ENCODE measurements at regions not wholly inside any gene's neighbourhood (a gene's known extent, or its start where the extent isn't known, plus 50 kb on each side); places are given as distances from the start of the nearest gene placed in this dataset.

- TF ChIP-seq GATA1 (IDR thresholded peaks at IDR 0.05; ENCODE audit: low read depth, low read length) (no peak), POLR2A (IDR thresholded peaks at IDR 0.05; ENCODE audit: low read length) (no peak)
- no peak for DNase-seq
Observed at GRCh38 chr13:85371254-85371653, 428.0 kb downstream of the SLITRK6 start.

GRCh38 chr13:85368686-85369085 lies 430.5 kb downstream of the SLITRK6 start:
- DNase-seq: no peak
- no peak for TF ChIP-seq GATA1 (IDR thresholded peaks at IDR 0.05; ENCODE audit: low read depth, low read length)
- no peak for TF ChIP-seq POLR2A (IDR thresholded peaks at IDR 0.05; ENCODE audit: low read length)

GRCh38 chr13:85367887-85368286 lies 431.3 kb downstream of the SLITRK6 start:
- no peak for TF ChIP-seq POLR2A (IDR thresholded peaks at IDR 0.05; ENCODE audit: low read length)
- no peak for TF ChIP-seq GATA1 (IDR thresholded peaks at IDR 0.05; ENCODE audit: low read depth, low read length)
- DNase-seq: no peak

DNA sequence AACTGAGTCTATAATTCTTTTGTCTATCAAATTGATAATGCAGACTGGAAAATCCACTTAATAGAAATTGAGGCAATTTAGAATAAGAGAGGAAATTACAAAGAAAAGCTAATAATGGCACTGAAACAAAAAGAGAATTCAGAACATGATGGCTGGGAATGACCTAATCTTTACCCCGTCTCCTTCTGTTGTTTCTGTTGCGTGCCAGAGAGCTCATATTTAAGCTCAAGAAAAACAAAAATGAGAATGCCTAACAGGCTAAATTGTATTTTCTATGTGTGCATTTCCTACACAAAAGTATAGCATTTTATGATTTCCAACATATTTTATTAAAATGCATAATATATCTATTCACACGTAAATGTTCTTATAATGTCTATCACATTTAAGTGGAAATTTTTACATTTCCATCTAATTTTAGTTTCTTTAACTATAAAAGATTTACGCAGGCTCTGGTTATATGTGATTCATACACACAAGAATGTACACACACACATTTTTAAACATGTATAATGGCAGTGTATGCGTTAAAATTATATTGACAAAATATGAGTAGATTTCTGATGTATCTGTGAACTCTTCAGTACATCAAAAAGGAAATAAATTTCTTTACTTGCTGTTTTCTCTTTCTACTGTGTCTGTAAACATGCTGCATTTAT lies 432.3 kb downstream of the SLITRK6 start:
- TF ChIP-seq POLR2A (IDR thresholded peaks at IDR 0.05; ENCODE audit: low read length): no peak
- no peak for TF ChIP-seq GATA1 (IDR thresholded peaks at IDR 0.05; ENCODE audit: low read depth, low read length)
- DNase-seq: no peak

DNA sequence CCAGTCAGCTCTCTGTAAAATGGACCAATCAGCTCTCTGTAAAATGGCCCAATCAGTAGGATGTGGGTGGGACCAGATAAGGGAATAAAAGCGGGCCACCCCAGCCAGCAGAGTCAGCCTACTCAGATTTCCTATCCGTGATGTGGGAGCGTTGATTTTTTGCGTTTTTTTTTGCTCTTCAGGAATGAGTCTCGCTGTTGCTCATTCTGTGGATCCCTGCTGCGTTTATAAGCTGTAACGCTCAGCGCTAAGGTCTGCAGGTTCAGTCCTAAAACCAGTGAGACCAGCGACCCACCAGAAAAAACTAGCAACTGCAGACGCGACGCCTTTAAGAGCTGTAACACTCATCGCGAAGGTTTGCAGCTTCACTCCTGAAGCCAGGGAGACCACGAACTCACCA lies 435.7 kb downstream of the SLITRK6 start:
- no peak for DNase-seq
- TF ChIP-seq GATA1 (IDR thresholded peaks at IDR 0.05; ENCODE audit: low read depth, low read length): no peak
- no peak for TF ChIP-seq POLR2A (IDR thresholded peaks at IDR 0.05; ENCODE audit: low read length)

- TF ChIP-seq GATA1 (IDR thresholded peaks at IDR 0.05; ENCODE audit: low read depth, low read length): no peak
- TF ChIP-seq POLR2A (IDR thresholded peaks at IDR 0.05; ENCODE audit: low read length): no peak
- no peak for DNase-seq
Observed at GRCh38 chr13:85362980-85363379, 436.2 kb downstream of the SLITRK6 start.

DNA sequence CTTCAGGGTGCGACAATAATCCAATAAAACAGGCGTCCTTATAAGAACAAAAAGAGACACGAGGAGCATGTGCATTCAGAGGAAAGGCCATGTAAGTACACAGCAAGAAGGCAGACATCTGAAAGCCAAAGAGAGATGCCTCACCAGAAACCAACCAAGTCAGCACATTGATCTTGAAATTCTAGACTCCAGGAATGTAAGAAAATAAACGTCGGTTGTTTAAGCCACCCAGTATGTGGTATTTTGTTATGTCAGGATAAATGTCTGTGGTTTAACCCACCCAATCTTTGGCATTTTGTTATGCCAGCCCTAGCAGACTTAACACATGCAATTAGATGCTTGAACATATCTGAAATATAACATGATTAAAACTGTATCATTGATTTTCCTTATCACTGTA lies 452.0 kb downstream of the SLITRK6 start:
- TF ChIP-seq GATA1 (IDR thresholded peaks at IDR 0.05; ENCODE audit: low read depth, low read length) (no peak), POLR2A (IDR thresholded peaks at IDR 0.05; ENCODE audit: low read length) (no peak)

GRCh38 chr13:85334187-85334586 lies 465.0 kb downstream of the SLITRK6 start:
- DNase-seq: no peak

More for the DNA sequence above, 452.0 kb downstream of the SLITRK6 start:
- DNase-seq: no peak

DNA sequence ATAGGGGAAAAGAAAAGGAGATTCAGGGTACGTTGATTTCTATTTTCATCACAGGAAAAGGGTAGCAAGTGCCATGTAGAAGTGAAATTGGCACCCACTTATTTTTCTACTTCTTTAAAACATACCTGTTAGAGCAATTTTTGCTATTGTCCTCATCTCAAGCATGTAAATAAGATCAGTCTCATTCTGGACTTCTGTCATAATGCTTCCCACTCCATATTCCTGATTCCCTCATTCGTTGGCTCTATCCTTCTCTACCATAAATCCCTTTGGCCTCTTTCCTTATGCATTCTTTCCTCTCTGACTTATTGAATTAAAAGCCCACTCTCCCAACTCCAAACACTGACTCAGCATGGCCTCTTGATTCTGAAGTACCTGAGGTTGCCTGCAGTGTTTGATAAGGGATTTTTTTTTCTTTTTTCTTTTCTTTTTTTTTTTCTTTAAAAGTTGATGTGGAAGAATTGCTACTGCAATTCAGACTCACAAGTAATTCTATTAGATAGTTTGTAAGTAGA lies 465.7 kb downstream of the SLITRK6 start:
- TF ChIP-seq POLR2A (IDR thresholded peaks at IDR 0.05; ENCODE audit: low read length) (no peak), GATA1 (IDR thresholded peaks at IDR 0.05; ENCODE audit: low read depth, low read length) (no peak)
- DNase-seq: no peak

More at GRCh38 chr13:85334187-85334586, 465.0 kb downstream of the SLITRK6 start:
- TF ChIP-seq GATA1 (IDR thresholded peaks at IDR 0.05; ENCODE audit: low read depth, low read length) (no peak), POLR2A (IDR thresholded peaks at IDR 0.05; ENCODE audit: low read length) (no peak)

DNA sequence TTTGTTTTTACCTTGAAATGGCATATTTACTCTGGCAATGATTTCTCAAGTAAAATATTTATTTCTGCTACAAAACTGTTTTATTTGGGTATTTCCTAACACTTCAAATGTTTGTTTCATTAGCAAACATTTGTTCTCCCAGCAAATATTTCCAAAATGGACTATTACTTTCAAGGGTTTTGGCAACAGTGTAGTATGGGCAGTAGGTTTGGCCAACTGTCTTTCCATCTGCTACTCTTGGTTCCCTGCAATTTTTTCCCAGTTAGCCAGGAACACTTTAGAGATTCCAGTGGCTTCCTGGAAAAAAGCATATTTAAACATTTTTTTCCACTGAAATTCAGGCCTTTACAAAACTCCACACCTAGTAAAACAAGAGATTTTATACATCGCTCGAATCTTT lies 466.6 kb downstream of the SLITRK6 start:
- TF ChIP-seq POLR2A (IDR thresholded peaks at IDR 0.05; ENCODE audit: low read length) (no peak), GATA1 (IDR thresholded peaks at IDR 0.05; ENCODE audit: low read depth, low read length) (no peak)
- DNase-seq: no peak

- TF ChIP-seq GATA1 (IDR thresholded peaks at IDR 0.05; ENCODE audit: low read depth, low read length) (no peak), POLR2A (IDR thresholded peaks at IDR 0.05; ENCODE audit: low read length) (no peak)
- DNase-seq: no peak
Observed at GRCh38 chr13:85321734-85322133, 477.5 kb downstream of the SLITRK6 start.

DNA sequence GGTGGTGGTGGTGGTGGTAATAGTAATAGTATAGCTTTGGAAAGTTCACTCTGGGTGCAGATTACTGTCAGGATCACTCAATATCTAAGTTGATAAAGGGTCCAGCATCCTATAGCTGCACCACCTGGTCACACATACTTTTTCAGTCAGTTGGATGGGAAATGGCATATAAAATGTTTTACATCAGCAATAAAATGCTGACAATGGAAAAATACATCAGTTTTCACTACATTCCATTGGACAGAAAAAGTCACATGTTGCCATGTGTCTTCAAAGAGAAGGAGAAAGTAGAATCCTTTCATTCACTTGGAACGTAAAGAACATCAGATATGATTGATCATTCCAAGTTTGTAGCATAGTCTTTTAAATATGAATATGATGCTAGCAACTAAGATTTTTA lies 481.4 kb downstream of the SLITRK6 start:
- no peak for DNase-seq
- TF ChIP-seq GATA1 (IDR thresholded peaks at IDR 0.05; ENCODE audit: low read depth, low read length) (no peak), POLR2A (IDR thresholded peaks at IDR 0.05; ENCODE audit: low read length) (no peak)

- DNase-seq: no peak
- TF ChIP-seq POLR2A (IDR thresholded peaks at IDR 0.05; ENCODE audit: low read length): no peak
- no peak for TF ChIP-seq GATA1 (IDR thresholded peaks at IDR 0.05; ENCODE audit: low read depth, low read length)
Observed at GRCh38 chr13:85316506-85317025, 482.7 kb downstream of the SLITRK6 start.

- no peak for TF ChIP-seq GATA1 (IDR thresholded peaks at IDR 0.05; ENCODE audit: low read depth, low read length)
- TF ChIP-seq POLR2A (IDR thresholded peaks at IDR 0.05; ENCODE audit: low read length): no peak
- no peak for DNase-seq
Observed at GRCh38 chr13:85314686-85315085, 484.5 kb downstream of the SLITRK6 start.

Measured in erythroblast (primary cell).